ENCODE measurements at regions not wholly inside any gene's neighbourhood (a gene's known extent, or its start where the extent isn't known, plus 50 kb on each side); places are given as distances from the start of the nearest gene placed in this dataset.

DNA sequence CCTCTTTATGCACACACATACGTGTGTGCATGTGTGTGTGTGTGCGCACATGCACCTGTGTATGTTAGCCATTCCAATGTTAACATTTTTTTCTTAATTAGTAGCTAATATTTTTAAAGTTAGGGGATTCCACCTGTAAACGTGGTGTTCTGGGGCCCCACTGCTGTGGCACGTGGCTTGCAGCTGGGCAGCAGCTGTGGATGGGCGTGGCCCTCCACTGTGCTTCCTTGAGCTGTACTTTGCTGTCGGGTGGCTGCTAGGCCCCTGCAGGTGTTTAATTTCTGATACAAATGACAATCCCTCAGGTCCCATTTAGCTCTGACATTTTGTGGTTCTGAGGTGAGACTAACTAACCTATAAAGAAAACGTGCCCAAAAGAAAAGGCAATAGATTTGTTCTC, 58.9 kb upstream of the GJB6 start:
- no peak overlapping the region for H3K27ac ChIP-seq (ENCODE audit: insufficient read depth, low read length)
- no peak overlapping the region for H3K4me2 ChIP-seq (ENCODE audit: extremely low read depth, insufficient read depth, low read length)
- peaks cover 2% of the 10 kb centered on the region for H3K27me3 ChIP-seq (ENCODE audit: control insufficient read depth, insufficient read depth, low read length)
- no peak overlapping the region for H3K4me3 ChIP-seq (replicated peaks in 1 of 4; ENCODE audit: control extremely low read depth in 1 of 4, insufficient read depth in 1 of 4, low read depth in 3 of 4, low read length in 4 of 4)
- DNase-seq (ENCODE audit: low read depth in 2 of 2) = no peak
- no peaks in the 10 kb centered on the region for H3K9me3 ChIP-seq (ENCODE audit: control insufficient read depth, insufficient read depth, low read depth, low read length)
- TF ChIP-seq, protein P1, sequence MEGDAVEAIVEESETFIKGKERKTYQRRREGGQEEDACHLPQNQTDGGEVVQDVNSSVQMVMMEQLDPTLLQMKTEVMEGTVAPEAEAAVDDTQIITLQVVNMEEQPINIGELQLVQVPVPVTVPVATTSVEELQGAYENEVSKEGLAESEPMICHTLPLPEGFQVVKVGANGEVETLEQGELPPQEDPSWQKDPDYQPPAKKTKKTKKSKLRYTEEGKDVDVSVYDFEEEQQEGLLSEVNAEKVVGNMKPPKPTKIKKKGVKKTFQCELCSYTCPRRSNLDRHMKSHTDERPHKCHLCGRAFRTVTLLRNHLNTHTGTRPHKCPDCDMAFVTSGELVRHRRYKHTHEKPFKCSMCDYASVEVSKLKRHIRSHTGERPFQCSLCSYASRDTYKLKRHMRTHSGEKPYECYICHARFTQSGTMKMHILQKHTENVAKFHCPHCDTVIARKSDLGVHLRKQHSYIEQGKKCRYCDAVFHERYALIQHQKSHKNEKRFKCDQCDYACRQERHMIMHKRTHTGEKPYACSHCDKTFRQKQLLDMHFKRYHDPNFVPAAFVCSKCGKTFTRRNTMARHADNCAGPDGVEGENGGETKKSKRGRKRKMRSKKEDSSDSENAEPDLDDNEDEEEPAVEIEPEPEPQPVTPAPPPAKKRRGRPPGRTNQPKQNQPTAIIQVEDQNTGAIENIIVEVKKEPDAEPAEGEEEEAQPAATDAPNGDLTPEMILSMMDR (conservative IDR thresholded peaks at IDR 0.05 in 1 of 2, IDR thresholded peaks at IDR 0.05 in 1 of 2; ENCODE audit: low read depth in 1 of 2, low read length in 2 of 2) = no peak
- TF ChIP-seq EZH2 (IDR thresholded peaks at IDR 0.05; ENCODE audit: low read length, missing control alignments) = no peak
- no peaks in the 10 kb centered on the region for H3K79me2 ChIP-seq (ENCODE audit: control insufficient read depth, insufficient read depth, low read length)
- no peak overlapping the region for H2AFZ ChIP-seq (ENCODE audit: low read length)
- no peak overlapping the region for H3K9ac ChIP-seq (ENCODE audit: insufficient read depth, low read length)
- H3K36me3 ChIP-seq (ENCODE audit: control insufficient read depth, insufficient read depth, low read length) = no peaks in the 10 kb centered on the region
- no peaks in the 10 kb centered on the region for H4K20me1 ChIP-seq (ENCODE audit: control insufficient read depth, extremely low read depth, insufficient read depth, low read length)
- H3K4me1 ChIP-seq (ENCODE audit: control insufficient read depth, extremely low read depth, insufficient read depth, low read length) = no peaks in the 10 kb centered on the region

DNA sequence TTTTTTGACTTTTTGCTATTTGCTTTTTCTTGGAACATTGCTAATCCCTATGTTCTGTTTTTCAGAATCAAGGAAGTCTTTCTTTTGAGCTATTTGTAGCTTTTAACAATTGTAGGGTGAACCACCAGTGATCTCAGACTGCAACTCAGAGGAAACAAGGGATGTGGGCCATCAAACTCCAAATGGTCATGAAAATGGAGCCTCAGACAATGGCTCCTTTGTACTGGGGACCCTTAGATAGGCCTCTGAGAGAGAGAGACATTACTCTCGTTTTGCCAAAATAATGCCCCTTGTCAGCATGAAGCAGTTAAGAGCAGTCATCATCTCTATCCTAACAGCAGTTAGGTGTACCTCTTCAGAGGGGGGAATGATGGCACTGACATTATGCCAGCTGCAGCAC, 56.4 kb upstream of the GJB6 start:
- Histone ChIP-seq H3K4me3 (replicated peaks in 1 of 4; ENCODE audit: control extremely low read depth in 1 of 4, insufficient read depth in 1 of 4, low read depth in 3 of 4, low read length in 4 of 4) (no peak overlapping the region), H3K36me3 (ENCODE audit: control insufficient read depth, insufficient read depth, low read length) (no peaks in the 10 kb centered on the region), H4K20me1 (ENCODE audit: control insufficient read depth, extremely low read depth, insufficient read depth, low read length) (no peaks in the 10 kb centered on the region), H3K27ac (ENCODE audit: insufficient read depth, low read length) (no peak overlapping the region), H3K27me3 (ENCODE audit: control insufficient read depth, insufficient read depth, low read length) (peaks cover 2% of the 10 kb centered on the region), H3K4me2 (ENCODE audit: extremely low read depth, insufficient read depth, low read length) (no peak overlapping the region), H3K4me1 (ENCODE audit: control insufficient read depth, extremely low read depth, insufficient read depth, low read length) (no peaks in the 10 kb centered on the region), H3K9me3 (ENCODE audit: control insufficient read depth, insufficient read depth, low read depth, low read length) (no peaks in the 10 kb centered on the region), H3K79me2 (ENCODE audit: control insufficient read depth, insufficient read depth, low read length) (no peaks in the 10 kb centered on the region), H3K9ac (ENCODE audit: insufficient read depth, low read length) (no peak overlapping the region), H2AFZ (ENCODE audit: low read length) (no peak overlapping the region)
- DNase-seq (ENCODE audit: low read depth in 2 of 2) = no peak
- no peak for TF ChIP-seq EZH2 (IDR thresholded peaks at IDR 0.05; ENCODE audit: low read length, missing control alignments)
- TF ChIP-seq, protein P1 (conservative IDR thresholded peaks at IDR 0.05 in 1 of 2, IDR thresholded peaks at IDR 0.05 in 1 of 2; ENCODE audit: low read depth in 1 of 2, low read length in 2 of 2) = no peak

DNA sequence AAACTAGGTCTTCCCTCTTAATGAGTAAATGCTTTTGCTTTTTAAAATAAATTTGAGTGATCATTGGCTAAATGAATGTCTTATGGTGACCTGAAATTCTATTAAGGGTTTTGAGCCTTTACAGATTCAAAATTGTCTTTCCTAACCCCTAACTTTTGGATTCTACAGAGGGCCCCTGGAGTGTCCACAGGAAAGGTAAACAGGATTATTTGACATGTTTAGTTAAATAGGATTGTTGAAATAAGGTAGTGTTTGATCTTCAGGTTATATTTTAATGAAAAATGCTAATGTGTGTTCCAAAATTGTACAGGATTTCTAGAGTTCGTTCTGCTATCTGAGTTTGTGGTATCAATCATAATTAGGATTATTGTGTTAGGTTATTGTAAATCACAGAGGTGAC, 55.9 kb upstream of the GJB6 start:
- Histone ChIP-seq H2AFZ (ENCODE audit: low read length) (no peak overlapping the region), H3K4me3 (replicated peaks in 1 of 4; ENCODE audit: control extremely low read depth in 1 of 4, insufficient read depth in 1 of 4, low read depth in 3 of 4, low read length in 4 of 4) (no peak overlapping the region), H3K4me2 (ENCODE audit: extremely low read depth, insufficient read depth, low read length) (no peak overlapping the region), H3K27me3 (ENCODE audit: control insufficient read depth, insufficient read depth, low read length) (peaks cover 2% of the 10 kb centered on the region), H4K20me1 (ENCODE audit: control insufficient read depth, extremely low read depth, insufficient read depth, low read length) (no peaks in the 10 kb centered on the region), H3K9me3 (ENCODE audit: control insufficient read depth, insufficient read depth, low read depth, low read length) (no peaks in the 10 kb centered on the region), H3K36me3 (ENCODE audit: control insufficient read depth, insufficient read depth, low read length) (no peaks in the 10 kb centered on the region), H3K9ac (ENCODE audit: insufficient read depth, low read length) (no peak overlapping the region), H3K4me1 (ENCODE audit: control insufficient read depth, extremely low read depth, insufficient read depth, low read length) (no peaks in the 10 kb centered on the region), H3K27ac (ENCODE audit: insufficient read depth, low read length) (no peak overlapping the region), H3K79me2 (ENCODE audit: control insufficient read depth, insufficient read depth, low read length) (no peaks in the 10 kb centered on the region)
- DNase-seq (ENCODE audit: low read depth in 2 of 2) = no peak
- TF ChIP-seq EZH2 (IDR thresholded peaks at IDR 0.05; ENCODE audit: low read length, missing control alignments) = no peak
- TF ChIP-seq, protein P1 (conservative IDR thresholded peaks at IDR 0.05 in 1 of 2, IDR thresholded peaks at IDR 0.05 in 1 of 2; ENCODE audit: low read depth in 1 of 2, low read length in 2 of 2) = no peak
